Ovary (tissue), 7 donors: ENCODE measurements at regions not wholly inside any gene's neighbourhood (a gene's known extent, or its start where the extent isn't known, plus 50 kb on each side); places are given as distances from the start of the nearest gene placed in this dataset.

Experiments used
- DNase-seq, 5 donors: peaks; one replicate each; pipeline ENCODE4 v3.0.0-alpha.2; 2019 to 2020
- H3K27ac ChIP-seq, 2 donors: fragments of 200-600 bp; one replicate each; pipeline versions ENCODE4 v1.5.1 to v1.8.0; 2019 to 2022
- H3K27me3 ChIP-seq: fragments of 200-600 bp; one replicate; pipeline ENCODE4 v1.8.0; 2022
- H3K36me3 ChIP-seq: fragments of 200-600 bp; sonication (generic); one replicate; pipeline ENCODE4 v1.5.1; 2019
- H3K4me1 ChIP-seq: one replicate; pipeline ENCODE4 v1.8.1; 2013; ENCODE audit warnings: mild to moderate bottlenecking, moderate library complexity; ENCODE audit not compliant: insufficient read depth
- H3K4me3 ChIP-seq: fragments of 200-600 bp; sonication (generic); one replicate; pipeline ENCODE4 v1.5.1; 2017
- H3K9me3 ChIP-seq, 2 donors: fragments of 200-600 bp in 1 of 2; sonication (generic) in 1 of 2; one replicate each; pipeline versions ENCODE4 v1.5.1 to v1.8.1; 2013 to 2019; ENCODE audit warnings: mild to moderate bottlenecking in 1 of 2, moderate library complexity in 1 of 2
- CTCF ChIP-seq, 3 donors: fragments of 450-650 bp in 2 of 3; fragments of 200-600 bp in 1 of 3; IDR thresholded peaks; one replicate each; pipeline versions ENCODE4 v1.5.1 to v1.8.0; 2016 to 2022; ENCODE audit warnings: antibody characterized with exemption in 3 of 3, mild to moderate bottlenecking in 1 of 3
- EP300 ChIP-seq: sonication (generic); formaldehyde crosslinking; IDR thresholded peaks from one replicate; pipeline ENCODE4 v1.6.1; 2017; ENCODE audit warnings: antibody characterized with exemption
- POLR2A ChIP-seq: fragments of 450-650 bp; IDR thresholded peaks from one replicate; pipeline ENCODE4 v1.6.1; 2017; ENCODE audit warnings: antibody characterized with exemption, mild to moderate bottlenecking, moderate library complexity
- WGBS, 3 donors: extraction: QIAGEN DNeasy Blood & Tissue Kit in 1 of 3; methylation state at CpG; one replicate each; pipeline versions ENCODE4 v1.1.5 to v1.1.7; 2013 to 2017; 5-methylcytosine and 5-hydroxymethylcytosine counted together
- intact Hi-C, 4 donors: fragments of 100-400 bp; cut with DNase I; formaldehyde crosslinking; loops; one replicate each; pipeline versions ENCODE4 v1.11.0 to v1.15.1; 2022 to 2023
- donor health status: DM: no; HTN: no; CAD: no; lungs with moderate emphysema.
- donor health status: DM: no; HTN: no; CAD: no.
- donor health status: Bipolar disorder and iron deficiency.
- donor health status: DM: no; HTN: no; CAD: no.
- donor health status: DM: yes; HTN: yes; CAD: no.

GRCh38 chr6:169891421-169891820 lies 140.0 kb downstream of the ERMARD start:
- H3K4me1 ChIP-seq, result peaks cover 9% of the 10 kb centered on the region
- no peak overlapping the region for H3K27ac ChIP-seq
- no peaks in the 10 kb centered on the region for H3K27me3 ChIP-seq
- no peak for DNase-seq
- no peak overlapping the region for H3K4me3 ChIP-seq
- intact Hi-C loops, result no loop called here
- TF ChIP-seq POLR2A (no peak), CTCF (IDR thresholded peaks at IDR 0.05) (no peak), EP300 (no peak)
- H3K36me3 ChIP-seq, result no peaks in the 10 kb centered on the region
- 66 to 79% (median 73%) methylated on average over 8 of the region's 8 CpGs for WGBS, 3 donors
- H3K9me3 ChIP-seq, result no peaks in the 10 kb centered on the region

GRCh38 chr6:169890901-169891300 lies 139.5 kb downstream of the ERMARD start:
- Histone ChIP-seq H3K36me3 (no peaks in the 10 kb centered on the region), H3K9me3 (no peaks in the 10 kb centered on the region), H3K27ac (no peak overlapping the region), H3K27me3 (no peaks in the 10 kb centered on the region), H3K4me3 (no peak overlapping the region), H3K4me1 (peaks cover 9% of the 10 kb centered on the region)
- 66 to 73% (median 71%) methylated on average over 7 of the region's 7 CpGs for WGBS, 3 donors
- no peak for TF ChIP-seq CTCF (IDR thresholded peaks at IDR 0.05)
- TF ChIP-seq POLR2A, result no peak
- no peak for TF ChIP-seq EP300
- intact Hi-C loops, result no loop called here
- DNase-seq, result peak in 1 of 5 donors; percentile 9

DNA sequence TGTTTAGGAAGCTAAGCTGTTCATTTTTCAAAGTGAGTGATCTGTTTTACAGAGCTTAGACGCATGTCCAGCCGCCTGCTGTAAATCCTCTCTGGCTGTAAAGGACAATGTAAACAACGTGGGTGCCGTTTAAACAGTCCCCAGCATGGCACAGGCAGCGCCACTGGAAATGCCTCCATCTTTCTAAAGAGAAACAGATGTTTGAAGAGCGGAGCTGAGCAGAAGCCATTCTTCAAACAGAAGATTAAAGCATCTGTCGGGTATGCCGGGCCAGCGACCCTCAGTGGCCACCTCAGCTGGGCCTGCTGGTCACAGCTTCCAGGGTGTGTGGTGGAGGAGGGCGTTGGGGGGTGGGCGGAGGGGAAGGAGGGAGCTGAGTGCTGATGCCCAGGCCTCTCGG lies 138.6 kb downstream of the ERMARD start:
- Histone ChIP-seq H3K27me3 (no peaks in the 10 kb centered on the region), H3K4me3 (no peak overlapping the region), H3K4me1 (peaks cover 9% of the 10 kb centered on the region), H3K27ac (no peak overlapping the region), H3K36me3 (no peaks in the 10 kb centered on the region), H3K9me3 (no peaks in the 10 kb centered on the region)
- TF ChIP-seq CTCF (IDR thresholded peaks at IDR 0.05) (no peak), POLR2A (no peak), EP300 (no peak)
- intact Hi-C loops, result no loop called here
- DNase-seq, result peak in 1 of 5 donors; percentile 13
- WGBS, 3 donors, result 10 to 23% (median 16%) methylated on average over 11 to 12 of the region's 12 CpGs

DNA sequence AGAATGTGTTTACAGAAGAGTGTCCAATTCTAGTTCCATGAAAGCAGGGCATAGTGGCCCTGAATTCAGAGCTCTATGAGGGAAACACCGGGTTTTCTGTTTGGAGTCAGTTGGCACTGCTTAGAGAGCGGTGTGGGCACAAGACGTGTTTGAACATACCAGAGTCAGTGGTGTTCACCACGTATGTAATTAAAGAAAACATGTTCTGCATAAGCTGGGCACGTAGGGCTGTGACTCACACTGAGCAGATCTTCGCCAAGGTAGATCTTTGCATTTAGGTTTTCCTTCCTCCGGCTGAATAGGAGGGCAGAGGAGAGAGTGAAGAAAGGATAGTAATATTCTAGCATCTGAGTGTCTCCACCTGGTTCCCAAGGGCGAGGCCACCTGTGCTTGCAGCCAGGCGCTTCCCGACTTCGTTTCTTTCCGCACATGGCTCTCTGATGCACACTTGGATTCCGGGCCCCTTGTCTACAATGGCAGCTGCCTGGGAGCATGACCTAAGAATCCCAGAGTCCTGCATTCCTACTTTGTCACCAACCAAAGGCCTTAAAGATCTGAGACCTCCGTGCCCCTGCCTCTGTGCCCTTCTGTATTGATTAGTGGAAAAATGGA lies 136.2 kb downstream of the ERMARD start:
- Histone ChIP-seq H3K9me3 (no peaks in the 10 kb centered on the region), H3K27me3 (no peaks in the 10 kb centered on the region), H3K4me3 (no peak overlapping the region), H3K4me1 (peaks cover 9% of the 10 kb centered on the region), H3K36me3 (no peaks in the 10 kb centered on the region), H3K27ac (no peak overlapping the region)
- WGBS, 3 donors, result 86 to 92% (median 90%) methylated on average over 14 of the region's 14 CpGs
- intact Hi-C loops, result no loop called here
- TF ChIP-seq CTCF (IDR thresholded peaks at IDR 0.05), result no peak
- TF ChIP-seq EP300, result no peak
- TF ChIP-seq POLR2A, result no peak
- DNase-seq, result peak in 2 of 5 donors; percentile 1 to 6
